HepG2 (cell line): ENCODE measurements at regions not wholly inside any gene's neighbourhood (a gene's known extent, or its start where the extent isn't known, plus 50 kb on each side); places are given as distances from the start of the nearest gene placed in this dataset.

Source experiments
- ATAC-seq: fragments of 200-7000 bp; cut with Tn5 transposase; 3 replicates; pipeline ENCODE4 v1.9.1; 2020; ENCODE audit warnings: mild to moderate bottlenecking, moderate library complexity
- BruUV-seq: library from RNA; stranded (reverse); fragments of 400-500 nt; replicated peaks from 2 replicates; lab custom pipeline; 2021; lab: Mats Ljungman, UMichigan
- CTCF ChIA-PET: fragments of 300-600 bp; formaldehyde crosslinking; extraction: SDS; loops from one replicate; lab custom pipeline; 2021; ENCODE audit warnings: low total read pairs, inconsistent platforms, low intra/inter-chr PET ratio; lab: Yijun Ruan, JAX
- POLR2A ChIA-PET: fragments of 350-600 bp; sonication (Branson Sonifier 250); formaldehyde crosslinking; loops from one replicate; lab custom pipeline; 2020; ENCODE audit warnings: antibody characterized with exemption, inconsistent platforms; lab: Yijun Ruan, JAX
- DNase-seq: peaks from one replicate; pipeline ENCODE4 v3.0.0-alpha.2; 2015; ENCODE audit warnings: low spot score
- FAIRE-seq: peaks from 3 replicates; lab custom pipeline; 2011; peaks lifted over from hg19 to GRCh38; lab: Jason Lieb, UNC
- H2AFZ ChIP-seq: one replicate; pipeline ENCODE4 v1.6.1; 2011; ENCODE audit warnings: low read length, inconsistent platforms
- H3K27ac ChIP-seq: fragments of 300-600 bp; 3 replicates; pipeline ENCODE4 v1.8.0; 2011; ENCODE audit warnings: mixed run types, mild to moderate bottlenecking, mixed read lengths, low read length, inconsistent platforms; ENCODE audit not compliant: insufficient read depth; ENCODE audit errors: extremely low read length
- H3K27me3 ChIP-seq, 2 experiments: fragments of 200-600 bp in 1 of 2; 2 replicates in 1 of 2; 3 replicates in 1 of 2; pipeline versions ENCODE4 v1.6.0 to v1.8.0; 2011; ENCODE audit warnings: low read length in 2 of 2, mild to moderate bottlenecking in 2 of 2, moderate library complexity in 2 of 2, inconsistent platforms in 1 of 2; ENCODE audit not compliant: insufficient read depth in 2 of 2, control insufficient read depth in 1 of 2
- H3K36me3 ChIP-seq, 2 experiments: fragments of 200-600 bp in 1 of 2; replicated peaks in 1 of 2; 2 replicates in 1 of 2; 3 replicates in 1 of 2; pipeline versions ENCODE4 v1.5.1 to v1.8.0; 2011; ENCODE audit warnings: low read length in 2 of 2, inconsistent platforms in 1 of 2; ENCODE audit not compliant: insufficient read depth in 2 of 2, control insufficient read depth in 1 of 2
- H3K4me1 ChIP-seq: 2 replicates; pipeline ENCODE4 v1.5.1; 2012; ENCODE audit warnings: low read length, inconsistent platforms; ENCODE audit not compliant: insufficient read depth
- H3K4me2 ChIP-seq: 2 replicates; pipeline ENCODE4 v1.6.0; 2011; ENCODE audit warnings: low read depth, low read length, inconsistent platforms
- H3K4me3 ChIP-seq, 3 experiments: fragments of 200-600 bp in 1 of 3; sonication (generic), shearing (Covaris generic) in 1 of 3; replicated peaks in 1 of 3; 2 replicates each; pipeline ENCODE4 v1.5.1; 2011 to 2016; ENCODE audit warnings: low read length in 3 of 3, inconsistent platforms in 2 of 3, low read depth in 2 of 3, mild to moderate bottlenecking in 2 of 3, control low read depth in 1 of 3, mixed read lengths in 1 of 3; ENCODE audit not compliant: insufficient read depth in 1 of 3
- H3K79me2 ChIP-seq: one replicate; pipeline ENCODE4 v1.6.1; 2011; ENCODE audit warnings: low read length, inconsistent platforms; ENCODE audit not compliant: insufficient read depth
- H3K9ac ChIP-seq: 2 replicates; pipeline ENCODE4 v1.6.0; 2011; ENCODE audit warnings: mild to moderate bottlenecking, low read depth, low read length, inconsistent platforms; ENCODE audit not compliant: insufficient read depth
- H3K9me3 ChIP-seq: 2 replicates; pipeline ENCODE4 v1.5.1; 2012; ENCODE audit warnings: mild to moderate bottlenecking, low read length
- H4K20me1 ChIP-seq: 2 replicates; pipeline ENCODE4 v1.6.0; 2011; ENCODE audit warnings: inconsistent platforms, mild to moderate bottlenecking, low read length, moderate library complexity; ENCODE audit not compliant: insufficient read depth
- AHDC1 ChIP-seq: sonication (generic); formaldehyde crosslinking; IDR thresholded peaks from 2 replicates; pipeline ENCODE4 v1.5.1; 2020; ENCODE audit warnings: mild to moderate bottlenecking, missing genetic modification reagents, borderline replicate concordance
- AKNA ChIP-seq: sonication (generic); formaldehyde crosslinking; IDR thresholded peaks from 2 replicates; pipeline ENCODE4 v1.4.0; 2020; ENCODE audit warnings: missing genetic modification reagents, borderline replicate concordance
- BHLHE40 ChIP-seq: IDR thresholded peaks from 2 replicates; pipeline ENCODE4 v1.6.1; 2011; ENCODE audit warnings: low read length, improper control_type of control experiment
- JDP2 ChIP-seq: sonication (generic); formaldehyde crosslinking; IDR thresholded peaks from 2 replicates; pipeline ENCODE4 v1.8.1; 2022; ENCODE audit warnings: missing genetic modification reagents, borderline replicate concordance
- MYNN ChIP-seq: sonication (generic); formaldehyde crosslinking; IDR thresholded peaks from 2 replicates; pipeline ENCODE4 v1.4.0; 2020; ENCODE audit warnings: mild to moderate bottlenecking, low read depth, missing genetic modification reagents
- STAG1 ChIP-seq: sonication (generic); formaldehyde crosslinking; IDR thresholded peaks from 2 replicates; pipeline ENCODE4 v1.4.0; 2020; ENCODE audit warnings: missing genetic modification reagents
- ZNF687 ChIP-seq: sonication (generic); formaldehyde crosslinking; IDR thresholded peaks from 2 replicates; pipeline ENCODE4 v1.5.1; 2020; ENCODE audit warnings: mild to moderate bottlenecking, missing genetic modification reagents, moderate library complexity
- ZNF768 ChIP-seq: sonication (generic); formaldehyde crosslinking; IDR thresholded peaks from 2 replicates; pipeline ENCODE4 v1.4.0; 2020; ENCODE audit warnings: missing genetic modification reagents
- WGBS: methylation state at CpG from one replicate; pipeline ENCODE4 v1.1.6; 2017; ENCODE audit warnings: low lambda C conversion rate; 5-methylcytosine and 5-hydroxymethylcytosine counted together
- in situ Hi-C: cut with HindIII; loops from 2 replicates; pipeline ENCODE4 v1.10.0; 2017; ENCODE audit warnings: low pct_unique_long_range_greater_than_20kb; ENCODE audit not compliant: extremely low pct_ligation_motif_present
- intact Hi-C: fragments of 100-400 bp; cut with micrococcal nuclease; formaldehyde crosslinking; loops from one replicate; pipeline ENCODE4 v1.10.0; 2022; ENCODE audit not compliant: unreplicated experiment

GRCh38 chr1:10867138-10867721 is 70.8 kb upstream of the CASZ1 start:
- DNase-seq = no peak
- peak; percentile 25; the same call in 1 of the 2 replicates for TF ChIP-seq ZNF687
- no peak for TF ChIP-seq AKNA (CRISPR knock-in tag)
- TF ChIP-seq JDP2 (CRISPR knock-in tag) = no peak
- no peak for TF ChIP-seq MYNN (CRISPR knock-in tag)
- no peak for TF ChIP-seq AHDC1 (CRISPR knock-in tag)
- peak; percentile 47; the same call in 1 of the 2 replicates for TF ChIP-seq BHLHE40
- TF ChIP-seq ZNF768 (CRISPR knock-in tag) = no peak
- peak; percentile 60 for TF ChIP-seq STAG1

More at GRCh38 chr1:10867138-10867721, 70.8 kb upstream of the CASZ1 start:
- ATAC-seq (peak; percentile 88), FAIRE-seq (no peak)
- H3K27ac ChIP-seq = no peak overlapping the region
- 0% methylated on average over 6 of the region's 54 CpGs for WGBS
- in situ Hi-C loops (loop anchor here (5.0 to 10.0 kb wide), 2 partner anchors 172 to 355 kb away; no protein-coding TSS in a partner anchor), intact Hi-C loops (loop anchor here (1.0 to 10.0 kb wide), 3 partner anchors 98 to 360 kb away; no protein-coding TSS in a partner anchor)
- no TSS peak for BruUV-seq
- no peak overlapping the region for H2AFZ ChIP-seq
- no peak overlapping the region for H3K9ac ChIP-seq
- H3K4me3 ChIP-seq = peak overlapping the region in 2 of 3 experiments; percentile 22 to 52; a peak in 4 of 6 replicates
- H4K20me1 ChIP-seq = no peaks in the 10 kb centered on the region
- H3K4me1 ChIP-seq = peaks cover 25% of the 10 kb centered on the region
- peak overlapping the region; percentile 68 for H3K4me2 ChIP-seq
- peaks cover 4 to 67% of the 10 kb centered on the region in 2 experiments for H3K27me3 ChIP-seq
- CTCF ChIA-PET = interaction anchor here (1.0 to 1.9 kb wide), 3 partner anchors 175 to 373 kb away, joined by 4 to 9 read pairs (median 9); no protein-coding TSS in a partner anchor
- H3K9me3 ChIP-seq = no peaks in the 10 kb centered on the region
- H3K36me3 ChIP-seq = no peaks in the 10 kb centered on the region
- H3K79me2 ChIP-seq = no peaks in the 10 kb centered on the region
- POLR2A ChIA-PET = no interaction called here
